DND-41 (cell line): ENCODE measurements at regions not wholly inside any gene's neighbourhood (a gene's known extent, or its start where the extent isn't known, plus 50 kb on each side); places are given as distances from the start of the nearest gene placed in this dataset.

Experiments used
- EZH2 ChIP-seq: IDR thresholded peaks from 3 replicates; pipeline ENCODE4 v1.6.1; 2012; ENCODE audit warnings: borderline replicate concordance, low read depth, mild to moderate bottlenecking, moderate library complexity, low read length, inconsistent platforms; ENCODE audit not compliant: severe bottlenecking
- TF ChIP-seq, protein P1 (sequence below): IDR thresholded peaks from 2 replicates; pipeline ENCODE4 v1.5.1; 2012; ENCODE audit warnings: borderline replicate concordance, low read length, moderate library complexity, mild to moderate bottlenecking; ENCODE audit not compliant: poor library complexity, severe bottlenecking; ENCODE audit errors: extremely low read depth

- TF ChIP-seq, protein P1, sequence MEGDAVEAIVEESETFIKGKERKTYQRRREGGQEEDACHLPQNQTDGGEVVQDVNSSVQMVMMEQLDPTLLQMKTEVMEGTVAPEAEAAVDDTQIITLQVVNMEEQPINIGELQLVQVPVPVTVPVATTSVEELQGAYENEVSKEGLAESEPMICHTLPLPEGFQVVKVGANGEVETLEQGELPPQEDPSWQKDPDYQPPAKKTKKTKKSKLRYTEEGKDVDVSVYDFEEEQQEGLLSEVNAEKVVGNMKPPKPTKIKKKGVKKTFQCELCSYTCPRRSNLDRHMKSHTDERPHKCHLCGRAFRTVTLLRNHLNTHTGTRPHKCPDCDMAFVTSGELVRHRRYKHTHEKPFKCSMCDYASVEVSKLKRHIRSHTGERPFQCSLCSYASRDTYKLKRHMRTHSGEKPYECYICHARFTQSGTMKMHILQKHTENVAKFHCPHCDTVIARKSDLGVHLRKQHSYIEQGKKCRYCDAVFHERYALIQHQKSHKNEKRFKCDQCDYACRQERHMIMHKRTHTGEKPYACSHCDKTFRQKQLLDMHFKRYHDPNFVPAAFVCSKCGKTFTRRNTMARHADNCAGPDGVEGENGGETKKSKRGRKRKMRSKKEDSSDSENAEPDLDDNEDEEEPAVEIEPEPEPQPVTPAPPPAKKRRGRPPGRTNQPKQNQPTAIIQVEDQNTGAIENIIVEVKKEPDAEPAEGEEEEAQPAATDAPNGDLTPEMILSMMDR = no peak
- no peak for TF ChIP-seq EZH2
Observed at GRCh38 chr9:78615372-78615771, 318.4 kb downstream of the PSAT1 start.
